Mammary epithelial cell (primary cell): ENCODE measurements at regions not wholly inside any gene's neighbourhood (a gene's known extent, or its start where the extent isn't known, plus 50 kb on each side); places are given as distances from the start of the nearest gene placed in this dataset.

Experiments used
- EZH2 ChIP-seq: IDR thresholded peaks from 2 replicates; pipeline ENCODE4 v1.6.1; 2012; ENCODE audit warnings: low read length, inconsistent platforms, borderline replicate concordance
- TF ChIP-seq, protein P1 (sequence below), 2 donors: IDR thresholded peaks in 1 of 2; conservative IDR thresholded peaks in 1 of 2; 2 replicates each; pipeline ENCODE4 v1.5.1; 2011 to 2012; ENCODE audit warnings: inconsistent platforms in 2 of 2, low read length in 2 of 2, mild to moderate bottlenecking in 2 of 2, control low read depth in 1 of 2, low read depth in 1 of 2; ENCODE audit not compliant: insufficient read depth in 1 of 2; ENCODE audit errors: extremely low read depth in 1 of 2

DNA sequence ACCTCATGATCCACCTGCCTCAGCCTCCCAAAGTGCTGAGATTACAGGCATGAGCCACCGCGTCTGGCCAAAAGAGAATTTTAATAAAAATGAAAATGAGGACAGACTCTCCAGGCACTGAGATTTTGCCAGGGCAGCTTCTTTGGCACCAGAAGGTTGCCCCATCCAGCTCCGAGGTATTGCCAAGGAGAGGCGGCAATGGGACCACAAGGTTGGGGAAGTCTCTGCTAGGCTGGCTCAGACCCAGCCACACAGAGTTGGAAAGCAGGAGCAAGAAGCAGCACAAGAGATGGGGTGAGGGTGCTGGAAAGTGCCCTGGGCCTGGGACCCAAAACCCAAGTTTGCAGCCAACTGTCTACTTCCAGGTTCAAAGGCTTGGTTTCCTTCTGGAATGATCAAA is 200.9 kb downstream of the HHIPL2 start:
- TF ChIP-seq, protein P1, sequence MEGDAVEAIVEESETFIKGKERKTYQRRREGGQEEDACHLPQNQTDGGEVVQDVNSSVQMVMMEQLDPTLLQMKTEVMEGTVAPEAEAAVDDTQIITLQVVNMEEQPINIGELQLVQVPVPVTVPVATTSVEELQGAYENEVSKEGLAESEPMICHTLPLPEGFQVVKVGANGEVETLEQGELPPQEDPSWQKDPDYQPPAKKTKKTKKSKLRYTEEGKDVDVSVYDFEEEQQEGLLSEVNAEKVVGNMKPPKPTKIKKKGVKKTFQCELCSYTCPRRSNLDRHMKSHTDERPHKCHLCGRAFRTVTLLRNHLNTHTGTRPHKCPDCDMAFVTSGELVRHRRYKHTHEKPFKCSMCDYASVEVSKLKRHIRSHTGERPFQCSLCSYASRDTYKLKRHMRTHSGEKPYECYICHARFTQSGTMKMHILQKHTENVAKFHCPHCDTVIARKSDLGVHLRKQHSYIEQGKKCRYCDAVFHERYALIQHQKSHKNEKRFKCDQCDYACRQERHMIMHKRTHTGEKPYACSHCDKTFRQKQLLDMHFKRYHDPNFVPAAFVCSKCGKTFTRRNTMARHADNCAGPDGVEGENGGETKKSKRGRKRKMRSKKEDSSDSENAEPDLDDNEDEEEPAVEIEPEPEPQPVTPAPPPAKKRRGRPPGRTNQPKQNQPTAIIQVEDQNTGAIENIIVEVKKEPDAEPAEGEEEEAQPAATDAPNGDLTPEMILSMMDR (conservative IDR thresholded peaks at IDR 0.05 in 1 of 2, IDR thresholded peaks at IDR 0.05 in 1 of 2; ENCODE audit: extremely low read depth in 1 of 2, insufficient read depth in 1 of 2, low read depth in 1 of 2, low read length in 2 of 2) = no peak
- no peak for TF ChIP-seq EZH2
